ENCODE measurements at regions not wholly inside any gene's neighbourhood (a gene's known extent, or its start where the extent isn't known, plus 50 kb on each side); places are given as distances from the start of the nearest gene placed in this dataset.

DNA sequence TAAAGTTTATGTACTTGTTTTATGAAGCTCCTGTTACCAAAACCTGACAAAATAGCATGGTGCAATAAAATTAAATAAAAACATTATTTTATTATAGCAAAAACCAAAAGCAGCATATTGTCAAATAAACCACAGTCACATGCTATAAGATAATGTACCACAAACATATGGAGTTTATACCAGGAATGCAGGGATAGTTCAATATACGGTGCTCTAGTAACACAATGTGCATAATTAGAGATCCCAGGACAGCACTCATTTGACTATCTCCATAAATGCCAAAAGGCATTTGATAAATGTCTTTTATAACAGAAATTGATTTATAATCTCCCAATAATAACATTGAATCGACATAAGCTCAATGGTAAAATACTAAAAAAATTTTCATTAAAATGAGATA, 402.0 kb downstream of the RND3 start:
- no peak for DNase-seq (ENCODE audit: low read depth)
- no peak overlapping the region for H3K4me3 ChIP-seq (ENCODE audit: low read depth, low read length)
- TF ChIP-seq, protein P1, sequence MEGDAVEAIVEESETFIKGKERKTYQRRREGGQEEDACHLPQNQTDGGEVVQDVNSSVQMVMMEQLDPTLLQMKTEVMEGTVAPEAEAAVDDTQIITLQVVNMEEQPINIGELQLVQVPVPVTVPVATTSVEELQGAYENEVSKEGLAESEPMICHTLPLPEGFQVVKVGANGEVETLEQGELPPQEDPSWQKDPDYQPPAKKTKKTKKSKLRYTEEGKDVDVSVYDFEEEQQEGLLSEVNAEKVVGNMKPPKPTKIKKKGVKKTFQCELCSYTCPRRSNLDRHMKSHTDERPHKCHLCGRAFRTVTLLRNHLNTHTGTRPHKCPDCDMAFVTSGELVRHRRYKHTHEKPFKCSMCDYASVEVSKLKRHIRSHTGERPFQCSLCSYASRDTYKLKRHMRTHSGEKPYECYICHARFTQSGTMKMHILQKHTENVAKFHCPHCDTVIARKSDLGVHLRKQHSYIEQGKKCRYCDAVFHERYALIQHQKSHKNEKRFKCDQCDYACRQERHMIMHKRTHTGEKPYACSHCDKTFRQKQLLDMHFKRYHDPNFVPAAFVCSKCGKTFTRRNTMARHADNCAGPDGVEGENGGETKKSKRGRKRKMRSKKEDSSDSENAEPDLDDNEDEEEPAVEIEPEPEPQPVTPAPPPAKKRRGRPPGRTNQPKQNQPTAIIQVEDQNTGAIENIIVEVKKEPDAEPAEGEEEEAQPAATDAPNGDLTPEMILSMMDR (IDR thresholded peaks at IDR 0.05; ENCODE audit: insufficient read depth, low read depth, low read length) = no peak

DNA sequence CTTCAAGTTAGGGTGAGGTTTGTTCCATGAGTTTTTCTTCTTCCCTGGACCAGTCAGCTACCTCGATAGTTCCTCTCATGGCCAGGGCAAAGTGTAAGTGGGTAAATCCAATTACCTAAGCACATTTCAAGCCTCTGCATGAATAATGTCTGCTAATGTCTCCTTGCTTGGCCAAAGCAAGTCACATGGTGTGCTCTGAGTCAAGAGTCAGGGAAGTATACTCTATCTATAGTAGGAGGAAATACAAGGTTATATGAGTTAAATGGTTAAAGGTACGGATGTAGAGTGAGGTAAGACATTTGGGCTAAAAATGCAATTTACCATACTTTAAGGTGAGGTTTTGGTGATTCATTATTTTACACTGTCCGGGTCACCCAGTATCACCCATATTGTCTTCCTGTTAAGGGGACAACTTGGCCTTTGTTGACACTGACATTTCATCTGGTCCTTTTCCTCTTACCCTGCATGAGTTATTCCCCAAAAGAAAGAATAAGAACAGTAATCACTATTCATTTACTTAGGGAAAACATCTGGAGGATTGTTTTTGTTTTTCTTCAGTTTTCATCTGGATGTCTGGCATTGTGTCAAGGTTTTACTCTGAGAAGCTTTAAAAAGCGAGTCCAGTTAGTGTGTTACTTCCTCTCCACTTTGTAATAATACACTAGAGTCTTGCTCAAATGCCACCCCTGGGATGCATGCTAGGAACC, 405.5 kb downstream of the RND3 start:
- peak; percentile 69 for DNase-seq (ENCODE audit: low read depth)
- TF ChIP-seq, protein P1 (IDR thresholded peaks at IDR 0.05; ENCODE audit: insufficient read depth, low read depth, low read length) = no peak
- H3K4me3 ChIP-seq (ENCODE audit: low read depth, low read length) = no peak overlapping the region

DNA sequence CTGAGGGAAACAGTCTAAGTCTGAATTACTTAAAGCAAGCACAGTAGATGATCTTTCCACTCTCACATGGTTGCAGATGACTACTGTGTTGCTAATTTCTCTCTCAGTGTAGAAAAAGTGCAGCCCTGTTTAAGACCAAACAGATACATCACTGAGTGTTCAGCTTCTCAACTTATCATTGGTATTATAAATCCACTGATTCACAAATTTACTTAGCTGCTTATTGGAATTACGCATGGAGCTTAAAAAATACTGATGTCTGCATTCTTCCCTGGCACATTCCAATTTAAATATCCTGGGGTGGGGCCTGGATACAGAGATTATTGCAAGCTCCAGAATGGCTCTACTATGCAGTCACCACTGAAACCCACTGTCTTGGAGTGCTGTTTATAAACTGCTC, 411.2 kb downstream of the RND3 start:
- TF ChIP-seq, protein P1 (IDR thresholded peaks at IDR 0.05; ENCODE audit: insufficient read depth, low read depth, low read length) = no peak
- DNase-seq (ENCODE audit: low read depth) = peak; percentile 83
- no peak overlapping the region for H3K4me3 ChIP-seq (ENCODE audit: low read depth, low read length)

DNA sequence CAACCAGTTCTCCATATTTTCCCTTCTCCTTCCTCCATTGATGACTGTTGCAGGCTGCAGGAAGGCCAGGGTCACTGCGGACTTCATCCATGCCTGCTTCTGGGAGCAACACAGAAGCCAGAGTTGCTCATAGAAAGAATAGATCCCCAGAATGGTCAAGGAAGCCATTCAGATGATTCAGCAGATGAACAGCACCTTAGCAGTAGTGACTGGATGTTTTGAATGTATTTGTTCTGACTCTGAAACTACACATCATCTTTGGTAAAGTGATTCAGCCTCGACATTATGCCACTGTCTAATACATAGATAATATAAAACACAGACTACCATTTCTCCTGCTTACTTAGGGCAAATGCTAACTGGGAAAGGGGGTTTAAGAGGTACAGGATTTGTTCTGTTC, 411.6 kb downstream of the RND3 start:
- no peak for DNase-seq (ENCODE audit: low read depth)
- no peak overlapping the region for H3K4me3 ChIP-seq (ENCODE audit: low read depth, low read length)
- TF ChIP-seq, protein P1 (IDR thresholded peaks at IDR 0.05; ENCODE audit: insufficient read depth, low read depth, low read length) = no peak

DNA sequence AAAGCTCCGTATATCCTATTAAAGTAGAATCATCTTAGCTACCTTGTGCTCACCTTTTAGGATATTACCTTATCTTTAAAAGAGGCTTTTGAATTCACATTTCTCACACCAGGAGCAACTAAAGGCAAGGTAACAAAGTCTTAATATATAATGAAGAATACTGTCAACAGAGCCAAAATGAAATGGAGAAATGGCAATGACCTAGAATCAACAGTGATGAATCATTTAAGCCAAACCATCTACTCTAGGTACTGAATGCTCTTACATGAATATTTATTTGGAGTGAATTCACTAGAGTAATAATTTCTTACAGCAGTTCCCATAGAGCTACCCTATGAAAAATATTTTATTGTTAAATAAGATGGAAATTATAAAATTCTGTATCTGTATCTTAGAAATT, 421.0 kb downstream of the RND3 start:
- no peak overlapping the region for H3K4me3 ChIP-seq (ENCODE audit: low read depth, low read length)
- no peak for DNase-seq (ENCODE audit: low read depth)
- TF ChIP-seq, protein P1 (IDR thresholded peaks at IDR 0.05; ENCODE audit: insufficient read depth, low read depth, low read length) = no peak

DNA sequence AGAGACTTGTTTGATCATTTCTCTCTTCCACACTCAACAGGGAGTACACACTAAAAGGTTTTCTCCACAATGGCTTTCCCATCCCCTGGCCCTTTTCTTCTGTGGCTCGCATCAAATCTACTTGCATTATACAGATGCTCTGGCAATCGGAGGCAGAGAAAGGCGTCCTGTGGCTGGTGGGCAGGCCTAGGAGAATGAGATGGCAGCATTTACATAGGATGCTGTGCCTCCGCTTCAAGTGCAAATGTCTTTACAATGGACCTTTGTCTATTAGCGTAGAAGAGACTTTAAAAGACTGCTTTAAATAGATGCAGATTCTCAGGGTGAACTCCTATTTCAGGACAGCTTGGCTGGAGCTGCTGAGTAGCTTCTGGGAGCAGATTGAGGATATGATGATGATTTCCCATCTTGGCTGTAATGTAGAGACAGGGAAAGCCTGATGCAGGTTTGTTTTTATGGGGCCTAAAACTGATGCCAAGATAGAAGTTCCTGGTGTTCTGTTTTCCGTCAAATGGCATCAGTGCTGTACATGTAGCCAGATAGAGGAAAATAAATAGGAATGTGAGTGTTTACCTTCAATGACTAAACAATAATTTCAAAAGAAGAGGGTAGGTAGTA, 423.4 kb downstream of the RND3 start:
- TF ChIP-seq, protein P1 (IDR thresholded peaks at IDR 0.05; ENCODE audit: insufficient read depth, low read depth, low read length) = no peak
- no peak for DNase-seq (ENCODE audit: low read depth)
- H3K4me3 ChIP-seq (ENCODE audit: low read depth, low read length) = no peak overlapping the region
